ENCODE measurements at regions not wholly inside any gene's neighbourhood (a gene's known extent, or its start where the extent isn't known, plus 50 kb on each side); places are given as distances from the start of the nearest gene placed in this dataset.

GRCh38 chr6:147029923-147030322, 174.3 kb upstream of the STXBP5 start:
- Histone ChIP-seq H2AFZ (ENCODE audit: insufficient read depth, low read depth, low read length, poor library complexity, severe bottlenecking) (no peak overlapping the region), H3K27ac (ENCODE audit: low read length in 2 of 2) (no peak overlapping the region), H4K20me1 (ENCODE audit: control insufficient read depth, insufficient read depth, low read length, poor library complexity, severe bottlenecking) (no peaks in the 10 kb centered on the region), H3K9ac (ENCODE audit: low read length) (no peak overlapping the region), H3K9me3 (ENCODE audit: control extremely low read depth in 1 of 3, control insufficient read depth in 2 of 3, insufficient read depth in 1 of 3, low read length in 2 of 3) (no peaks in the 10 kb centered on the region), H3K4me3 (ENCODE audit: control extremely low read depth in 1 of 5, extremely low read depth in 1 of 5, insufficient read depth in 1 of 5, low read depth in 2 of 5, low read length in 4 of 5) (no peak overlapping the region), H3K36me3 (replicated peaks in 1 of 2; ENCODE audit: control extremely low read depth in 1 of 2, control insufficient read depth in 1 of 2, extremely low read depth in 1 of 2, insufficient read depth in 2 of 2, low read length in 1 of 2) (no peaks in the 10 kb centered on the region), H3K79me2 (ENCODE audit: control insufficient read depth, insufficient read depth, low read length) (no peaks in the 10 kb centered on the region), H3K4me2 (replicated peaks; ENCODE audit: low read depth, low read length, poor library complexity, severe bottlenecking) (no peak overlapping the region), H3K4me1 (ENCODE audit: control insufficient read depth in 2 of 2, insufficient read depth in 2 of 2, low read length in 2 of 2) (no peaks in the 10 kb centered on the region), H3K27me3 (replicated peaks in 1 of 4; ENCODE audit: control extremely low read depth in 1 of 4, control insufficient read depth in 3 of 4, insufficient read depth in 4 of 4, low read length in 3 of 4) (no peaks in the 10 kb centered on the region)
- POLR2A ChIA-PET, result no interaction called here
- no peak overlapping the region for H3K27ac Mint-ChIP-seq
- no peaks in the 10 kb centered on the region for H3K9me3 Mint-ChIP-seq (ENCODE audit: insufficient read depth)
- H3K27me3 Mint-ChIP-seq, result peaks cover 2% of the 10 kb centered on the region
- no peaks in the 10 kb centered on the region for H3K4me1 Mint-ChIP-seq
- CTCF ChIA-PET, result no interaction called here
- H3K4me3 Mint-ChIP-seq, result no peak overlapping the region
- TF ChIP-seq EZH2 (IDR thresholded peaks at IDR 0.05; ENCODE audit: borderline replicate concordance, insufficient read depth, low read depth, low read length, poor library complexity, severe bottlenecking), result no peak
- no peak for TF ChIP-seq CTCF (IDR thresholded peaks at IDR 0.05)
- intact Hi-C loops (cut with micrococcal nuclease), result no loop called here
- no CpG with 5 or more reads among the region's 1 CpG for WGBS (ENCODE audit: insufficient coverage)
- DNase-seq (no peak), ATAC-seq (ENCODE audit: low read depth) (no peak)

- DNase-seq (no peak), ATAC-seq (ENCODE audit: low read depth) (no peak)
- no peaks in the 10 kb centered on the region for H3K27me3 ChIP-seq (replicated peaks in 1 of 4; ENCODE audit: control extremely low read depth in 1 of 4, control insufficient read depth in 3 of 4, insufficient read depth in 4 of 4, low read length in 3 of 4)
- no peaks in the 10 kb centered on the region for H4K20me1 ChIP-seq (ENCODE audit: control insufficient read depth, insufficient read depth, low read length, poor library complexity, severe bottlenecking)
- Mint-ChIP-seq H3K27me3 (peaks cover 4% of the 10 kb centered on the region), H3K27ac (no peak overlapping the region), H3K4me3 (no peak overlapping the region), H3K4me1 (no peaks in the 10 kb centered on the region), H3K9me3 (ENCODE audit: insufficient read depth) (no peaks in the 10 kb centered on the region)
- H3K4me2 ChIP-seq (replicated peaks; ENCODE audit: low read depth, low read length, poor library complexity, severe bottlenecking), result no peak overlapping the region
- H2AFZ ChIP-seq (ENCODE audit: insufficient read depth, low read depth, low read length, poor library complexity, severe bottlenecking), result no peak overlapping the region
- no peaks in the 10 kb centered on the region for H3K4me1 ChIP-seq (ENCODE audit: control insufficient read depth in 2 of 2, insufficient read depth in 2 of 2, low read length in 2 of 2)
- no peaks in the 10 kb centered on the region for H3K9me3 ChIP-seq (ENCODE audit: control extremely low read depth in 1 of 3, control insufficient read depth in 2 of 3, insufficient read depth in 1 of 3, low read length in 2 of 3)
- CTCF ChIA-PET, result no interaction called here
- TF ChIP-seq EZH2 (IDR thresholded peaks at IDR 0.05; ENCODE audit: borderline replicate concordance, insufficient read depth, low read depth, low read length, poor library complexity, severe bottlenecking) (no peak), CTCF (IDR thresholded peaks at IDR 0.05) (no peak)
- no peak overlapping the region for H3K4me3 ChIP-seq (ENCODE audit: control extremely low read depth in 1 of 5, extremely low read depth in 1 of 5, insufficient read depth in 1 of 5, low read depth in 2 of 5, low read length in 4 of 5)
- intact Hi-C loops (cut with micrococcal nuclease), result no loop called here
- no peak overlapping the region for H3K9ac ChIP-seq (ENCODE audit: low read length)
- POLR2A ChIA-PET, result no interaction called here
- no CpG with 5 or more reads among the region's 2 CpGs for WGBS (ENCODE audit: insufficient coverage)
- H3K79me2 ChIP-seq (ENCODE audit: control insufficient read depth, insufficient read depth, low read length), result no peaks in the 10 kb centered on the region
- H3K27ac ChIP-seq (ENCODE audit: low read length in 2 of 2), result no peak overlapping the region
- no peaks in the 10 kb centered on the region for H3K36me3 ChIP-seq (replicated peaks in 1 of 2; ENCODE audit: control extremely low read depth in 1 of 2, control insufficient read depth in 1 of 2, extremely low read depth in 1 of 2, insufficient read depth in 2 of 2, low read length in 1 of 2)
These were observed 170.9 kb upstream of the STXBP5 start for GRCh38 chr6:147033267-147033666.

All from B cell (primary cell).